SK-N-SH treated with all-trans-retinoic acid at 6 μM for 48 hours (cell line): ENCODE measurements at regions not wholly inside any gene's neighbourhood (a gene's known extent, or its start where the extent isn't known, plus 50 kb on each side); places are given as distances from the start of the nearest gene placed in this dataset.

Experiments used
- ATAC-seq: fragments of 200-7000 bp; cut with Tn5 transposase; 3 replicates; pipeline ENCODE4 v1.9.1; 2020; ENCODE audit warnings: mild to moderate bottlenecking, moderate library complexity
- BACH2 ChIP-seq: fragments of 250-450 bp; sonication (Bioruptor Pico); IDR thresholded peaks from 2 replicates; pipeline ENCODE4 v1.9.0; 2021; ENCODE audit warnings: mild to moderate bottlenecking, borderline replicate concordance
- CSDC2 ChIP-seq: fragments of 250-450 bp; sonication (Bioruptor Pico); IDR thresholded peaks from 2 replicates; pipeline ENCODE4 v1.5.0; 2020; ENCODE audit warnings: mild to moderate bottlenecking, moderate library complexity
- CSRNP3 ChIP-seq: fragments of 250-450 bp; sonication (Bioruptor Pico); IDR thresholded peaks from 2 replicates; pipeline ENCODE4 v1.5.1; 2021; ENCODE audit warnings: mild to moderate bottlenecking, moderate library complexity
- ESRRG ChIP-seq: fragments of 250-450 bp; sonication (Bioruptor Pico); IDR thresholded peaks from 2 replicates; pipeline ENCODE4 v1.6.1; 2021; ENCODE audit warnings: mild to moderate bottlenecking
- GLIS3 ChIP-seq: fragments of 250-450 bp; sonication (Bioruptor Pico); IDR thresholded peaks from 2 replicates; pipeline ENCODE4 v1.5.0; 2020; ENCODE audit warnings: mild to moderate bottlenecking, moderate library complexity
- ISL1 ChIP-seq: fragments of 250-450 bp; sonication (Bioruptor Pico); IDR thresholded peaks from 2 replicates; pipeline ENCODE4 v2.1.2; 2022; ENCODE audit warnings: mild to moderate bottlenecking, moderate library complexity
- OSR1 ChIP-seq: fragments of 250-450 bp; sonication (Bioruptor Pico); IDR thresholded peaks from 2 replicates; pipeline ENCODE4 v1.8.0; 2022; ENCODE audit warnings: moderate library complexity, mild to moderate bottlenecking, inconsistent platforms
- POU6F1 ChIP-seq: fragments of 250-450 bp; sonication (Bioruptor Pico); IDR thresholded peaks from 2 replicates; pipeline ENCODE4 v1.8.0; 2021; ENCODE audit warnings: low read depth, mild to moderate bottlenecking, moderate library complexity, borderline replicate concordance
- PPARA ChIP-seq: fragments of 250-450 bp; sonication (Bioruptor Pico); IDR thresholded peaks from 2 replicates; pipeline ENCODE4 v1.5.0; 2020; ENCODE audit warnings: mild to moderate bottlenecking, borderline replicate concordance
- RARB ChIP-seq: fragments of 250-450 bp; sonication (Bioruptor Pico); IDR thresholded peaks from 2 replicates; pipeline ENCODE4 v1.8.0; 2021; ENCODE audit warnings: mild to moderate bottlenecking, moderate library complexity
- SNAI2 ChIP-seq: fragments of 250-450 bp; sonication (Bioruptor Pico); IDR thresholded peaks from 2 replicates; pipeline ENCODE4 v1.5.0; 2020; ENCODE audit warnings: mild to moderate bottlenecking, moderate library complexity
- TCF4 ChIP-seq: fragments of 250-450 bp; sonication (Bioruptor Pico); IDR thresholded peaks from 2 replicates; pipeline ENCODE4 v1.8.0; 2021; ENCODE audit warnings: mild to moderate bottlenecking, moderate library complexity, borderline replicate concordance
- TOX ChIP-seq: fragments of 250-450 bp; sonication (Bioruptor Pico); IDR thresholded peaks from 2 replicates; pipeline ENCODE4 v1.8.0; 2021; ENCODE audit warnings: mild to moderate bottlenecking, moderate library complexity, borderline replicate concordance
- ZC3H10 ChIP-seq: fragments of 250-450 bp; sonication (Bioruptor Pico); IDR thresholded peaks from 2 replicates; pipeline ENCODE4 v1.5.1; 2021; ENCODE audit warnings: mild to moderate bottlenecking, moderate library complexity
- ZFP3 ChIP-seq: fragments of 250-450 bp; sonication (Bioruptor Pico); IDR thresholded peaks from 2 replicates; pipeline ENCODE4 v1.5.0; 2020; ENCODE audit warnings: mild to moderate bottlenecking, moderate library complexity
- ZFP30 ChIP-seq: fragments of 450-650 bp; formaldehyde crosslinking; IDR thresholded peaks from 2 replicates; pipeline ENCODE4 v1.5.0; 2022; ENCODE audit warnings: mild to moderate bottlenecking, moderate library complexity
- ZNF565 ChIP-seq: fragments of 450-650 bp; formaldehyde crosslinking; conservative IDR thresholded peaks from 2 replicates; pipeline ENCODE4 v1.5.0; 2020; ENCODE audit warnings: low read depth, mild to moderate bottlenecking, moderate library complexity
- ZNF70 ChIP-seq: fragments of 450-650 bp; formaldehyde crosslinking; IDR thresholded peaks from 2 replicates; pipeline ENCODE4 v1.5.0; 2020; ENCODE audit warnings: mild to moderate bottlenecking, moderate library complexity
- ZNF8 ChIP-seq: fragments of 450-650 bp; formaldehyde crosslinking; IDR thresholded peaks from 2 replicates; pipeline ENCODE4 v1.5.0; 2020; ENCODE audit warnings: mild to moderate bottlenecking, moderate library complexity
- TF ChIP-seq, protein P1 (sequence below): fragments of 250-450 bp; sonication (Bioruptor Pico); IDR thresholded peaks from 2 replicates; pipeline ENCODE4 v1.5.0; 2020; ENCODE audit warnings: mild to moderate bottlenecking, moderate library complexity
- TF ChIP-seq, protein P2 (sequence below): fragments of 250-450 bp; sonication (Bioruptor Pico); IDR thresholded peaks from 2 replicates; pipeline ENCODE4 v1.8.0; 2020; ENCODE audit warnings: mild to moderate bottlenecking, moderate library complexity, borderline replicate concordance
- TF ChIP-seq, protein P3 (sequence below): fragments of 250-450 bp; sonication (Bioruptor Pico); IDR thresholded peaks from 2 replicates; pipeline ENCODE4 v1.5.1; 2020; ENCODE audit warnings: low read depth, mild to moderate bottlenecking, moderate library complexity

DNA sequence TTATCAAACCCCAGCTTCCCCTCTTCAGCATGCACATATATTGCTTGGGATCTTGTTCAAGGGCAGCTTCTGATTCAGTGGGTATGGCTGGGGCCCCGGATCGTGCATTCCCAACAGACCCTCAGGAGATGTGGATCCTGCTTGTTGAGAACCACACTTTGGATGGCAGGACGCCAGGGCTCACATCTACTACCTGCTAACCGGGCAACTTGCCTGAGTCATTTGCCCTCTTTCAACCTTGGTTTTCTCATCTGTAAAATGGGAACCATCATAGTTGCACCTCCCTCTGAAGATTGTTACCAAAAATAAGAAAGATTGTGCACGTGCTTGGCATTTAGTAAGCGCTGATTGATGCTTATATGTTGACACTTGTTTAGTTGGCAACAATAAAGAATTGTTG is 154.6 kb downstream of the ACKR3 start:
- ATAC-seq, result no peak

GRCh38 chr2:236726701-236727450 is 157.3 kb downstream of the ACKR3 start:
- no peak for ATAC-seq
- TF ChIP-seq, protein P1, sequence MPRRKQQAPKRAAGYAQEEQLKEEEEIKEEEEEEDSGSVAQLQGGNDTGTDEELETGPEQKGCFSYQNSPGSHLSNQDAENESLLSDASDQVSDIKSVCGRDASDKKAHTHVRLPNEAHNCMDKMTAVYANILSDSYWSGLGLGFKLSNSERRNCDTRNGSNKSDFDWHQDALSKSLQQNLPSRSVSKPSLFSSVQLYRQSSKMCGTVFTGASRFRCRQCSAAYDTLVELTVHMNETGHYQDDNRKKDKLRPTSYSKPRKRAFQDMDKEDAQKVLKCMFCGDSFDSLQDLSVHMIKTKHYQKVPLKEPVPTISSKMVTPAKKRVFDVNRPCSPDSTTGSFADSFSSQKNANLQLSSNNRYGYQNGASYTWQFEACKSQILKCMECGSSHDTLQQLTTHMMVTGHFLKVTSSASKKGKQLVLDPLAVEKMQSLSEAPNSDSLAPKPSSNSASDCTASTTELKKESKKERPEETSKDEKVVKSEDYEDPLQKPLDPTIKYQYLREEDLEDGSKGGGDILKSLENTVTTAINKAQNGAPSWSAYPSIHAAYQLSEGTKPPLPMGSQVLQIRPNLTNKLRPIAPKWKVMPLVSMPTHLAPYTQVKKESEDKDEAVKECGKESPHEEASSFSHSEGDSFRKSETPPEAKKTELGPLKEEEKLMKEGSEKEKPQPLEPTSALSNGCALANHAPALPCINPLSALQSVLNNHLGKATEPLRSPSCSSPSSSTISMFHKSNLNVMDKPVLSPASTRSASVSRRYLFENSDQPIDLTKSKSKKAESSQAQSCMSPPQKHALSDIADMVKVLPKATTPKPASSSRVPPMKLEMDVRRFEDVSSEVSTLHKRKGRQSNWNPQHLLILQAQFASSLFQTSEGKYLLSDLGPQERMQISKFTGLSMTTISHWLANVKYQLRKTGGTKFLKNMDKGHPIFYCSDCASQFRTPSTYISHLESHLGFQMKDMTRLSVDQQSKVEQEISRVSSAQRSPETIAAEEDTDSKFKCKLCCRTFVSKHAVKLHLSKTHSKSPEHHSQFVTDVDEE, result 0 out of 2 replicates have a peak, but pooled peaks have one; percentile 22
- TF ChIP-seq RARB (CRISPR knock-in tag) (no peak), TCF4 (CRISPR knock-in tag) (peak; percentile 66), ZNF8 (CRISPR knock-in tag) (no peak), ZC3H10 (CRISPR knock-in tag) (no peak), ESRRG (no peak), ZFP30 (CRISPR knock-in tag) (no peak)
- TF ChIP-seq, protein P2, sequence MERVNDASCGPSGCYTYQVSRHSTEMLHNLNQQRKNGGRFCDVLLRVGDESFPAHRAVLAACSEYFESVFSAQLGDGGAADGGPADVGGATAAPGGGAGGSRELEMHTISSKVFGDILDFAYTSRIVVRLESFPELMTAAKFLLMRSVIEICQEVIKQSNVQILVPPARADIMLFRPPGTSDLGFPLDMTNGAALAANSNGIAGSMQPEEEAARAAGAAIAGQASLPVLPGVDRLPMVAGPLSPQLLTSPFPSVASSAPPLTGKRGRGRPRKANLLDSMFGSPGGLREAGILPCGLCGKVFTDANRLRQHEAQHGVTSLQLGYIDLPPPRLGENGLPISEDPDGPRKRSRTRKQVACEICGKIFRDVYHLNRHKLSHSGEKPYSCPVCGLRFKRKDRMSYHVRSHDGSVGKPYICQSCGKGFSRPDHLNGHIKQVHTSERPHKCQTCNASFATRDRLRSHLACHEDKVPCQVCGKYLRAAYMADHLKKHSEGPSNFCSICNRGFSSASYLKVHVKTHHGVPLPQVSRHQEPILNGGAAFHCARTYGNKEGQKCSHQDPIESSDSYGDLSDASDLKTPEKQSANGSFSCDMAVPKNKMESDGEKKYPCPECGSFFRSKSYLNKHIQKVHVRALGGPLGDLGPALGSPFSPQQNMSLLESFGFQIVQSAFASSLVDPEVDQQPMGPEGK (CRISPR knock-in tag), result no peak

More for the DNA sequence above, 154.6 kb downstream of the ACKR3 start:
- TF ChIP-seq, protein P3, sequence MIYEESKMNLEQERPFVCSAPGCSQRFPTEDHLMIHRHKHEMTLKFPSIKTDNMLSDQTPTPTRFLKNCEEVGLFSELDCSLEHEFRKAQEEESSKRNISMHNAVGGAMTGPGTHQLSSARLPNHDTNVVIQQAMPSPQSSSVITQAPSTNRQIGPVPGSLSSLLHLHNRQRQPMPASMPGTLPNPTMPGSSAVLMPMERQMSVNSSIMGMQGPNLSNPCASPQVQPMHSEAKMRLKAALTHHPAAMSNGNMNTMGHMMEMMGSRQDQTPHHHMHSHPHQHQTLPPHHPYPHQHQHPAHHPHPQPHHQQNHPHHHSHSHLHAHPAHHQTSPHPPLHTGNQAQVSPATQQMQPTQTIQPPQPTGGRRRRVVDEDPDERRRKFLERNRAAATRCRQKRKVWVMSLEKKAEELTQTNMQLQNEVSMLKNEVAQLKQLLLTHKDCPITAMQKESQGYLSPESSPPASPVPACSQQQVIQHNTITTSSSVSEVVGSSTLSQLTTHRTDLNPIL (CRISPR knock-in tag), result no peak
- no peak for TF ChIP-seq BACH2 (CRISPR knock-in tag)
- TF ChIP-seq ISL1 (CRISPR knock-in tag), result no peak
- TF ChIP-seq ZNF565 (CRISPR knock-in tag), result no peak
- no peak for TF ChIP-seq ZFP3
- TF ChIP-seq, protein P2 (CRISPR knock-in tag), result no peak
- no peak for TF ChIP-seq POU6F1 (CRISPR knock-in tag)
- TF ChIP-seq CSDC2, result no peak
- no peak for TF ChIP-seq TOX (CRISPR knock-in tag)
- TF ChIP-seq TCF4 (CRISPR knock-in tag), result no peak
- no peak for TF ChIP-seq CSRNP3 (CRISPR knock-in tag)
- no peak for TF ChIP-seq ZC3H10 (CRISPR knock-in tag)
- no peak for TF ChIP-seq GLIS3 (CRISPR knock-in tag)
- TF ChIP-seq, protein P1, result no peak
- no peak for TF ChIP-seq ZNF70 (CRISPR knock-in tag)
- TF ChIP-seq PPARA, result no peak
- TF ChIP-seq SNAI2 (CRISPR knock-in tag), result no peak
- TF ChIP-seq ESRRG, result no peak
- TF ChIP-seq OSR1 (CRISPR knock-in tag), result no peak
